ENCODE measurements at regions not wholly inside any gene's neighbourhood (a gene's known extent, or its start where the extent isn't known, plus 50 kb on each side); places are given as distances from the start of the nearest gene placed in this dataset.

DNA sequence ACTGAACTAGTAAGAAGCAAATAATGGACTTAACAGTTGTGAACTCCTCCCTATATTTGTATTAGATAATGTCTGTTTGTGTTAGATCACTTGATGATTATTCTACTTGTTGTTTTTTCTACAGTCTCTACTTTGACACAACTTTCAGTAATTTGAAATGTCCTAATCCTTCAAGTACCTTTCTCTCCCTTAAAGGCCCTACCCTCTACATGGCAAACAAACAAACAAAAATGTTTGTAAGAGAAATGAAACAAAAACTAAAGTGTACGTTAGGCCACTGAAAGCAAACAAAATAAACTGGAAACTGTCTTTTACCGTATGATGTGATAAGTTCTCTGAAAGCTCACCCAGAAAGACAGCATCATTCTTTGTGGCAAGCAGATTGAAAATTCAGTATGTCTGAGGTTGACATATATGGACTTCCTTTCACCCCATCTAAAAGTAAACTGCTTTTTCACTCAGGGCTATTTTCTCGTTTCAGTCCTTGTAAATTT, 255.9 kb upstream of the SNX7 start:
- no peak overlapping the region for H3K27ac ChIP-seq (ENCODE audit: low read length)
- no peaks in the 10 kb centered on the region for H4K20me1 ChIP-seq (ENCODE audit: insufficient read depth)
- H3K4me3 ChIP-seq (ENCODE audit: low read length) = no peak overlapping the region
- H3K9me3 ChIP-seq (ENCODE audit: low read length) = no peaks in the 10 kb centered on the region
- H3F3A ChIP-seq (ENCODE audit: insufficient read depth, low read length, poor library complexity, severe bottlenecking) = no peaks in the 10 kb centered on the region
- H3K36me3 ChIP-seq (ENCODE audit: insufficient read depth, low read length) = no peaks in the 10 kb centered on the region
- no peak overlapping the region for H3K4me2 ChIP-seq (ENCODE audit: low read length)
- no peaks in the 10 kb centered on the region for H3K27me3 ChIP-seq (ENCODE audit: insufficient read depth, low read depth, low read length)
- H2AFZ ChIP-seq (ENCODE audit: low read depth, low read length) = no peak overlapping the region
- no peaks in the 10 kb centered on the region for H3K79me2 ChIP-seq (replicated peaks; ENCODE audit: insufficient read depth, low read length)
- TF ChIP-seq EZH2 (IDR thresholded peaks at IDR 0.05; ENCODE audit: borderline replicate concordance, insufficient read depth, low read length, poor library complexity, severe bottlenecking) = no peak
- no peak for TF ChIP-seq EP300 (conservative IDR thresholded peaks at IDR 0.05; ENCODE audit: poor library complexity, severe bottlenecking)
- no peak for TF ChIP-seq TAF1 (IDR thresholded peaks at IDR 0.05; ENCODE audit: low read depth)
- TF ChIP-seq RAD21 (conservative IDR thresholded peaks at IDR 0.05) = no peak
- TF ChIP-seq, protein P1, sequence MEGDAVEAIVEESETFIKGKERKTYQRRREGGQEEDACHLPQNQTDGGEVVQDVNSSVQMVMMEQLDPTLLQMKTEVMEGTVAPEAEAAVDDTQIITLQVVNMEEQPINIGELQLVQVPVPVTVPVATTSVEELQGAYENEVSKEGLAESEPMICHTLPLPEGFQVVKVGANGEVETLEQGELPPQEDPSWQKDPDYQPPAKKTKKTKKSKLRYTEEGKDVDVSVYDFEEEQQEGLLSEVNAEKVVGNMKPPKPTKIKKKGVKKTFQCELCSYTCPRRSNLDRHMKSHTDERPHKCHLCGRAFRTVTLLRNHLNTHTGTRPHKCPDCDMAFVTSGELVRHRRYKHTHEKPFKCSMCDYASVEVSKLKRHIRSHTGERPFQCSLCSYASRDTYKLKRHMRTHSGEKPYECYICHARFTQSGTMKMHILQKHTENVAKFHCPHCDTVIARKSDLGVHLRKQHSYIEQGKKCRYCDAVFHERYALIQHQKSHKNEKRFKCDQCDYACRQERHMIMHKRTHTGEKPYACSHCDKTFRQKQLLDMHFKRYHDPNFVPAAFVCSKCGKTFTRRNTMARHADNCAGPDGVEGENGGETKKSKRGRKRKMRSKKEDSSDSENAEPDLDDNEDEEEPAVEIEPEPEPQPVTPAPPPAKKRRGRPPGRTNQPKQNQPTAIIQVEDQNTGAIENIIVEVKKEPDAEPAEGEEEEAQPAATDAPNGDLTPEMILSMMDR (IDR thresholded peaks at IDR 0.05; ENCODE audit: poor library complexity, severe bottlenecking) = no peak
- no peak for TF ChIP-seq MXI1 (conservative IDR thresholded peaks at IDR 0.05; ENCODE audit: poor library complexity, severe bottlenecking)
- TF ChIP-seq POLR2AphosphoS5 (IDR thresholded peaks at IDR 0.05) = no peak
- no peak for TF ChIP-seq SMC3 (conservative IDR thresholded peaks at IDR 0.05; ENCODE audit: poor library complexity)
- TF ChIP-seq, protein P2, sequence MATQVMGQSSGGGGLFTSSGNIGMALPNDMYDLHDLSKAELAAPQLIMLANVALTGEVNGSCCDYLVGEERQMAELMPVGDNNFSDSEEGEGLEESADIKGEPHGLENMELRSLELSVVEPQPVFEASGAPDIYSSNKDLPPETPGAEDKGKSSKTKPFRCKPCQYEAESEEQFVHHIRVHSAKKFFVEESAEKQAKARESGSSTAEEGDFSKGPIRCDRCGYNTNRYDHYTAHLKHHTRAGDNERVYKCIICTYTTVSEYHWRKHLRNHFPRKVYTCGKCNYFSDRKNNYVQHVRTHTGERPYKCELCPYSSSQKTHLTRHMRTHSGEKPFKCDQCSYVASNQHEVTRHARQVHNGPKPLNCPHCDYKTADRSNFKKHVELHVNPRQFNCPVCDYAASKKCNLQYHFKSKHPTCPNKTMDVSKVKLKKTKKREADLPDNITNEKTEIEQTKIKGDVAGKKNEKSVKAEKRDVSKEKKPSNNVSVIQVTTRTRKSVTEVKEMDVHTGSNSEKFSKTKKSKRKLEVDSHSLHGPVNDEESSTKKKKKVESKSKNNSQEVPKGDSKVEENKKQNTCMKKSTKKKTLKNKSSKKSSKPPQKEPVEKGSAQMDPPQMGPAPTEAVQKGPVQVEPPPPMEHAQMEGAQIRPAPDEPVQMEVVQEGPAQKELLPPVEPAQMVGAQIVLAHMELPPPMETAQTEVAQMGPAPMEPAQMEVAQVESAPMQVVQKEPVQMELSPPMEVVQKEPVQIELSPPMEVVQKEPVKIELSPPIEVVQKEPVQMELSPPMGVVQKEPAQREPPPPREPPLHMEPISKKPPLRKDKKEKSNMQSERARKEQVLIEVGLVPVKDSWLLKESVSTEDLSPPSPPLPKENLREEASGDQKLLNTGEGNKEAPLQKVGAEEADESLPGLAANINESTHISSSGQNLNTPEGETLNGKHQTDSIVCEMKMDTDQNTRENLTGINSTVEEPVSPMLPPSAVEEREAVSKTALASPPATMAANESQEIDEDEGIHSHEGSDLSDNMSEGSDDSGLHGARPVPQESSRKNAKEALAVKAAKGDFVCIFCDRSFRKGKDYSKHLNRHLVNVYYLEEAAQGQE (IDR thresholded peaks at IDR 0.05; ENCODE audit: borderline replicate concordance) = no peak
- no peaks in the 10 kb centered on the region for H3K9me2 ChIP-seq (ENCODE audit: insufficient read depth, low read length)
- H3K9ac ChIP-seq (ENCODE audit: low read length) = no peak overlapping the region

DNA sequence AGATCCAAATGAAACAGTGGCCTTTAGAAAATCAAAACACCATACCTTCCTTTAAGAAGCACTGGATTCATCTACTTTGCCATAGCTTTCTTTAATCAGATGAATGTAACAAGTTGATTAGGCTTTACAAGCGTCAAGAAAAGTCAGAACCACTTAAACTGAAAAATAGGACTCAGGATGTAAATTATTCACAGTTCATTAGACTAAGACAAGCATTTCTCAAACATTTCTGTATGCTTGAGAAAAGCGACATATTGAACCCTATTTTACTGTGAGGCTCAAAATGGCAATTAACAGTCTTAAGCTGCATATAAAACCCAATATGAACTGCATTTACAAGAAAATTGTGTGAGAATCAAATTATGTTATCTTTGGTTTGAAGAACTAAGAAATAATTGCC, 256.7 kb upstream of the SNX7 start:
- Histone ChIP-seq H3K9me2 (ENCODE audit: insufficient read depth, low read length) (no peaks in the 10 kb centered on the region), H3F3A (ENCODE audit: insufficient read depth, low read length, poor library complexity, severe bottlenecking) (no peaks in the 10 kb centered on the region), H3K9ac (ENCODE audit: low read length) (no peak overlapping the region), H2AFZ (ENCODE audit: low read depth, low read length) (no peak overlapping the region), H4K20me1 (ENCODE audit: insufficient read depth) (no peaks in the 10 kb centered on the region), H3K9me3 (ENCODE audit: low read length) (no peaks in the 10 kb centered on the region), H3K4me2 (ENCODE audit: low read length) (no peak overlapping the region), H3K27me3 (ENCODE audit: insufficient read depth, low read depth, low read length) (no peaks in the 10 kb centered on the region), H3K36me3 (ENCODE audit: insufficient read depth, low read length) (no peaks in the 10 kb centered on the region), H3K79me2 (replicated peaks; ENCODE audit: insufficient read depth, low read length) (no peaks in the 10 kb centered on the region), H3K27ac (ENCODE audit: low read length) (no peak overlapping the region), H3K4me3 (ENCODE audit: low read length) (no peak overlapping the region)
- TF ChIP-seq POLR2AphosphoS5 (IDR thresholded peaks at IDR 0.05) (no peak), TAF1 (IDR thresholded peaks at IDR 0.05; ENCODE audit: low read depth) (no peak), RAD21 (conservative IDR thresholded peaks at IDR 0.05) (no peak), MXI1 (conservative IDR thresholded peaks at IDR 0.05; ENCODE audit: poor library complexity, severe bottlenecking) (no peak), EZH2 (IDR thresholded peaks at IDR 0.05; ENCODE audit: borderline replicate concordance, insufficient read depth, low read length, poor library complexity, severe bottlenecking) (no peak), SMC3 (conservative IDR thresholded peaks at IDR 0.05; ENCODE audit: poor library complexity) (no peak), EP300 (conservative IDR thresholded peaks at IDR 0.05; ENCODE audit: poor library complexity, severe bottlenecking) (no peak)
- TF ChIP-seq, protein P2 (IDR thresholded peaks at IDR 0.05; ENCODE audit: borderline replicate concordance) = no peak
- TF ChIP-seq, protein P1 (IDR thresholded peaks at IDR 0.05; ENCODE audit: poor library complexity, severe bottlenecking) = no peak
